ENCODE measurements at regions not wholly inside any gene's neighbourhood (a gene's known extent, or its start where the extent isn't known, plus 50 kb on each side); places are given as distances from the start of the nearest gene placed in this dataset.

GRCh38 chr15:29636921-29637320 is 185.3 kb downstream of the TJP1 start:
- TF ChIP-seq CTCF (IDR thresholded peaks at IDR 0.05) (no peak), POLR2AphosphoS5 (IDR thresholded peaks at IDR 0.05; ENCODE audit: insufficient read depth in 1 of 2, low read depth in 1 of 2) (no peak), POLR2A (IDR thresholded peaks at IDR 0.05) (no peak)

Data from vagina (tissue), 2 donors.